ENCODE measurements at regions not wholly inside any gene's neighbourhood (a gene's known extent, or its start where the extent isn't known, plus 50 kb on each side); places are given as distances from the start of the nearest gene placed in this dataset.

DNA sequence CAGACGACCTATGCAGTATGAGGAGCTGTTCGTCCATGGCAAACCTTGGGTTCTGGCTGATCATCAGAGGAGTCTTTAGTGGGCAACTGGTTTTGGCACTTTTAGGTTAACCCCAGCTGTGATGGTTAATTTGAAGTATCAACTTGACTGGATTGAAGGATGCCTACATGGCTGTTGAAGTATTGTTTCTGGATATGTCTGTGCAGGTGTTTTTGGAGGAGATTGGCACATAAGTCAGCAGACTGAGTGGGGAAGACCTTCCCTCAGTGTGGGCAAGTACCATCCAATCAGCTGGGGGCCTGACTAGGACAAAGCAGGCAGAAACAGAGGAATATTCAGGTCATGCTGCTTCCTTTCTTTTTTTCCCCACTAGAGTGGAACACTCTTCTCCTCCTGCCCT is 284.1 kb downstream of the NFKBIZ start (continued):
- TF ChIP-seq, protein P1, sequence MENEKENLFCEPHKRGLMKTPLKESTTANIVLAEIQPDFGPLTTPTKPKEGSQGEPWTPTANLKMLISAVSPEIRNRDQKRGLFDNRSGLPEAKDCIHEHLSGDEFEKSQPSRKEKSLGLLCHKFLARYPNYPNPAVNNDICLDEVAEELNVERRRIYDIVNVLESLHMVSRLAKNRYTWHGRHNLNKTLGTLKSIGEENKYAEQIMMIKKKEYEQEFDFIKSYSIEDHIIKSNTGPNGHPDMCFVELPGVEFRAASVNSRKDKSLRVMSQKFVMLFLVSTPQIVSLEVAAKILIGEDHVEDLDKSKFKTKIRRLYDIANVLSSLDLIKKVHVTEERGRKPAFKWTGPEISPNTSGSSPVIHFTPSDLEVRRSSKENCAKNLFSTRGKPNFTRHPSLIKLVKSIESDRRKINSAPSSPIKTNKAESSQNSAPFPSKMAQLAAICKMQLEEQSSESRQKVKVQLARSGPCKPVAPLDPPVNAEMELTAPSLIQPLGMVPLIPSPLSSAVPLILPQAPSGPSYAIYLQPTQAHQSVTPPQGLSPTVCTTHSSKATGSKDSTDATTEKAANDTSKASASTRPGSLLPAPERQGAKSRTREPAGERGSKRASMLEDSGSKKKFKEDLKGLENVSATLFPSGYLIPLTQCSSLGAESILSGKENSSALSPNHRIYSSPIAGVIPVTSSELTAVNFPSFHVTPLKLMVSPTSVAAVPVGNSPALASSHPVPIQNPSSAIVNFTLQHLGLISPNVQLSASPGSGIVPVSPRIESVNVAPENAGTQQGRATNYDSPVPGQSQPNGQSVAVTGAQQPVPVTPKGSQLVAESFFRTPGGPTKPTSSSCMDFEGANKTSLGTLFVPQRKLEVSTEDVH (IDR thresholded peaks at IDR 0.05; ENCODE audit: low read depth, partially characterized antibody): no peak
- no peak for TF ChIP-seq STAT3 (IDR thresholded peaks at IDR 0.05; ENCODE audit: low read depth, low read length)
- TF ChIP-seq YBX1 (IDR thresholded peaks at IDR 0.05): no peak
- no peak for TF ChIP-seq PAX5 (IDR thresholded peaks at IDR 0.05; ENCODE audit: borderline replicate concordance, low read depth, low read length)
- no peak for TF ChIP-seq ASH2L (IDR thresholded peaks at IDR 0.05; ENCODE audit: borderline replicate concordance, low read depth)
- TF ChIP-seq BHLHE40 (IDR thresholded peaks at IDR 0.05; ENCODE audit: borderline replicate concordance in 1 of 2, low read depth in 2 of 2, low read length in 1 of 2): no peak
- no peak for TF ChIP-seq MEF2B (IDR thresholded peaks at IDR 0.05; ENCODE audit: partially characterized antibody, poor library complexity, severe bottlenecking)
- TF ChIP-seq CHD1 (IDR thresholded peaks at IDR 0.05; ENCODE audit: low read depth, low read length): no peak
- TF ChIP-seq, protein P2, sequence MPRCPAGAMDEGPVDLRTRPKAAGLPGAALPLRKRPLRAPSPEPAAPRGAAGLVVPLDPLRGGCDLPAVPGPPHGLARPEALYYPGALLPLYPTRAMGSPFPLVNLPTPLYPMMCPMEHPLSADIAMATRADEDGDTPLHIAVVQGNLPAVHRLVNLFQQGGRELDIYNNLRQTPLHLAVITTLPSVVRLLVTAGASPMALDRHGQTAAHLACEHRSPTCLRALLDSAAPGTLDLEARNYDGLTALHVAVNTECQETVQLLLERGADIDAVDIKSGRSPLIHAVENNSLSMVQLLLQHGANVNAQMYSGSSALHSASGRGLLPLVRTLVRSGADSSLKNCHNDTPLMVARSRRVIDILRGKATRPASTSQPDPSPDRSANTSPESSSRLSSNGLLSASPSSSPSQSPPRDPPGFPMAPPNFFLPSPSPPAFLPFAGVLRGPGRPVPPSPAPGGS (IDR thresholded peaks at IDR 0.05; ENCODE audit: borderline replicate concordance, insufficient read depth, low read depth, low read length, poor library complexity, severe bottlenecking): no peak
